Stimulated activated CD4-positive, alpha-beta T cell treated with anti-CD3 and anti-CD28 coated beads, Interleukin-4, amount 100 ng/mL, for 1 hour (primary cell): ENCODE measurements at regions not wholly inside any gene's neighbourhood (a gene's known extent, or its start where the extent isn't known, plus 50 kb on each side); places are given as distances from the start of the nearest gene placed in this dataset.

Experiments
- DNase-seq: peaks from one replicate; pipeline ENCODE4 v3.0.0-alpha.2; 2020

DNA sequence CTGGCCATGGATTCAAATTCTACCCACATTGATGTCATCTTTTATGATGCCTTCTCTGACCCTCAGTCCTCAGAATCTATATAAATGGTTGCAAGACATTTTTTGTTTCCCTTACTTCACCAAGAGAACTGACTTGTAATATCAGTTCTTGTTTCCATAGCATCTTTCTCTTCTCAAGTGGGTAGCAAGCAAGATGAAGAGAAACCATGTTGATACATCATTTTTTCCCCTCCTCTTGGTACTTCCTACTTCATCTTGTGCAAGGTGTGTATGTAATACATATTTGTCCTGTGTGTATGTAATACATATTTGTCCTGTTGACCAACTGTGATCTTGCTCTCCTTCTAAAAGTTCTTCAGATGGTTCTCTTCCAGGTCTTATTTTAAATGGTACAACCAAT is 348.6 kb downstream of the PTEN start:
- DNase-seq, result no peak

DNA sequence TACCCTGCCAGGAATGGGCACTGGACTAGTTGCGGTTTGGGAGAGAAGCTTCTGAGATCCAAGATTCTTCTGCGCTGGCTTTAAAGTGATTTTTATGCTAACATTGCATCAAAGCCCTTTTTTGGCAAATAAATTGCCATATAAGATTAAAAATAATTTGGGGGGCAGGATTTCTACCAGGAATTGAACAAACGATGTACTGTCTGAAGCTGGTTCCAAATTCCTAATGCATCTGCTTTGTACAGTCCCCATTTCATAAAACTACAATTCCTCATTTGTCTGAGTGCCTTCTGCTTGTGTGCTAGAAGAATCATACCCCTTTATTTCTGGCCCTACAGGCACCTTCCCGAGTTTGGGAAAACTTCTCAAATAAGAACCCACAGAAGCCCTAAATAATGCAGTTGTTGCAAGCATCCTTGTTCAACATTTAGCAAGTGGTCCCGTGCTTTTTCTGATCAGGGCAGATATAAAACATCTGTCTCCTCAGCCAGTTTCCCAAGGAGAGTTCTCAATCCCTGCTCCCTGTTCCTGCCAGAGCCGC is 349.7 kb downstream of the PTEN start:
- no peak for DNase-seq

DNA sequence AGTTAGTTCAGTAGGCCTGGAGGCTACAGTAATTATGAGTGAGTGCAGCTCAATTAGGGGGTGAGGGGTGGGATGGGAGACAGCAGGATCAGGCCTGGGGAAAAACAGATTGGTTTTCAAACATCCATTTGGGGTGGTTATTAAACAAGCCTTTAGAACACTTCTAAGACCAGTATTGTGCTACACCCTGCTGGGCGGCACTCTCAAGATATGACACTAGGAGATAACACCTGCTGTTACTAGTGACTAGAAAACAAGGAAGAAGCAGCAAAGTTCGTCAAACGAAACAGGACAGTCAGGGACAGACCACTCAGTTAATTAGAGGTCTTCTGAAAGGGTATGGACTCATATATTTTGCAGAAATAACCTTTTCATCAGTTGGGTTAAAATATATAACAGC is 353.6 kb downstream of the PTEN start:
- DNase-seq, result no peak

DNA sequence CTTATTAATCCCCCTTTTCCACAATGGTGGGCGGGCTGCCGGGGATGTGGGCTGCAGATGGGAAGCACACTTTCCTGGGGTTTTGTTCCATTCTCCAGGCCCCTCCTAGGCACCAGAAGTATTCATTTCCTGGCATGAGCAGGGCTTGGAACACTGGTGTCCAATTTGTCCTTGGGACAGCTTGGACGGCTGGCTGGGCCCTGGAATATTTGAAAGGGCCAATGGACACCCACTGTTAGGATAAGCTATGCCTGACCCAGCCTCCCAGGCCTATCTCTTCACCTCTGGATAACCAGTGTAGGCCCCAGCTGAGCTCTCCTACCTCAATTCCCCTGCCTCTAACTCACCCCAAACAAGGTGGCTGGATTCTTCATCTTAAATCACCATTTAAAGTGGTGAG is 354.9 kb downstream of the PTEN start:
- DNase-seq, result no peak

DNA sequence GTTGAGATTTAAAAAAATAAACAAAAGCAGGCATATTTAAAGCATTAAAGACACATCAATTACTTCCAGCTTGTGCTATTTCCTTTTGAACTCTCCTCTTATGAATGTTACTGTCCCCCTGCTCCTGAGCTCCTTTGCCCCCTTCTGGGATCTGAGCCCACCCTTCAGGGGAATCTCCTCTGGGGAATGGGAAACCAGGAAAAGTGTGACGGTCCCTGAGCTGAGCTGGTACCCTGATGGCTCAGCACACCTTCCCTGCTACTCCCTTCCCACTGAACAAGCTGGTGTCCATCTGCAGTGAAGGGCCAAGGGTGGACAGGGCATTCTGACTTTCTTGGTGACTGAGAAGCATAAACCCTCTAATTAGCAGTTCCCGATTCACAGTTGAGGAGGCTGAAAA is 356.3 kb downstream of the PTEN start:
- no peak for DNase-seq

DNA sequence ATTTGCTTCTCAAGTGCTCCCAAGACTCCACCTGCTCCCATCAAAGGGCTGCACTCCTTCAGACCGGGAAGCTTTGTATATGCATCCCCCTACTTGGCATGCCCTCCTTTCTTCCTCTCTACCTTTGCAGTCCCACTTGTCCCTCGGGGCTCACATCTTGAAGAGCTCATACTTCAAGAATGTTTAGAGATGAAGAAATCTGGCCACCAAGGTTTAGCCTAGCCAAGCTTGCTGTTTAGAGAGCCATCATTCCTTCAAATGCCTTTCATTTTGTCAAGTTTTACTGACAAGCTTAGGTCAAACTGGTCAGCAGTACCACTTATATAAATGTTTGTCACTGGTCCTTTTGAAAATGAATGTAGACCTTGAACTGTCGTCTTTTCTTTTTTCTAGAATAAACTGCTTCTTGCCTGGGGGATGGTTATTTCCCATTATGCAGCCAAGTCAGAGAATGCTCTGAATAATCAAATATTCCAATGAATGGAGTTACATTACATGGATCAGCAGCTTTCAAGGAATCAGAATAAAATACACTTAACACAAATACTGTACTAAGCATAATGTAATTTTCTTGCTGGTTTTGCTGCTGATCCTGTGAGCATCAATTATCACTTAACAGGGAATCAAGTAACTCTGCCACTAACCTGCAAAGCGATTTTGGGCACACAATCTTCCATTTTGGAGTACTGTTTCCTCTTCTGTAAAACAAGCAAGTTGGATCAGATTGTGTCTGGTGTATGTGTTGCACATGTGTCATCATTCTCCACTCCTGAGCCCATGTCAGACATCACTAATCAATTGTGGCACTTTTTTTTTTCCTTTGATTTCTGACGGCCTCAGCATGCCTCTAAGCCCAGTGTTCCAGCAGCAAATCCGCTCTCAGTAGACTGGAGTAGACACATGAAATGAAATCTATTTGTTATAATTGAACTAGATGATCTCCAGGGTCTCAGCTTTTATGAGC is 357.9 kb downstream of the PTEN start:
- no peak for DNase-seq

DNA sequence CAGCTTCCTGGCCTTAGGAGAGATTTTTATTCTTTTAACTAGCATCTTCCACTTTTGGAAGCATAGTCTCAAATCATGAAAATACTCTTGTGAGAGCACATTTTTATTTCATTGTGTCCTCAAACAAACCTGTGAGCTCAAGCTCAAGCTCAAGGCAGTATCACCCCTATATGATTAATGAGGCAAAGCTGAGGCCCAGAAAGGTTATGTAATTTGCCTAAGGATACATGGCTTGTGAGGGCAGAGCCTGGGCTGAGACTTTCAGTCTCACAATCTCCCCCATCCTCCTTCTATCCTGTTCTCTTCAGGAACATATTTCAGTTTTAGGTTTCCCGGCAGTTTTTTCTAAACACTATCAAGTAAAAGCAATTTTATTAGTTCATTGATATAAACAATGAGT is 359.5 kb downstream of the PTEN start:
- DNase-seq, result no peak
